GM18498 (cell line): ENCODE measurements at regions not wholly inside any gene's neighbourhood (a gene's known extent, or its start where the extent isn't known, plus 50 kb on each side); places are given as distances from the start of the nearest gene placed in this dataset.
"Not testable (repeated sequence)": the region's sequence is repeated elsewhere in the genome, so short reads cannot be mapped to it uniquely, and the experiment has no call there.

Experiments used
- ATAC-seq: cut with Tn5 transposase; IDR thresholded peaks from one replicate; pipeline ENCODE4 v1.9.1; 2021; ENCODE audit warnings: mild to moderate bottlenecking, moderate library complexity; ENCODE audit not compliant: unreplicated experiment

DNA sequence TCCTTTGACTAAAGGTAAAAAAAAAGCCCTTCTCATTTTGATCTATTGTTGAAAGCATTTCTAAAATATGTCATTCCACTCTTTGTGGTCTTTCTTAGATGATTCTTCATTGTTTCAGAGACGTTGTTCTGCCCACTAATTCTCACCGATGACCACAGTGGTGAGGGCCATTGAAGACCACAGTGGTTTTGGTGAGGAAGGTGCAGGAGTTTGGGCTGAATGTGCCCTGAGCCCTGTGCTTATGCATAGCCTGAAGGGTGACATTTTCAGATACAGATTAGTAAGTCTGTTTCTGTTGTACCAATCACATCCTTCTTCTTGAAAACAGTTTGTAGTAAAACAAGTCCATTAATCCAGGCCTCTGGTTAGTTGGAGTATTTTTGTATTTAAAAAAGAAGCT, 251.3 kb upstream of the ATP5MC3 start:
- no peak for ATAC-seq

DNA sequence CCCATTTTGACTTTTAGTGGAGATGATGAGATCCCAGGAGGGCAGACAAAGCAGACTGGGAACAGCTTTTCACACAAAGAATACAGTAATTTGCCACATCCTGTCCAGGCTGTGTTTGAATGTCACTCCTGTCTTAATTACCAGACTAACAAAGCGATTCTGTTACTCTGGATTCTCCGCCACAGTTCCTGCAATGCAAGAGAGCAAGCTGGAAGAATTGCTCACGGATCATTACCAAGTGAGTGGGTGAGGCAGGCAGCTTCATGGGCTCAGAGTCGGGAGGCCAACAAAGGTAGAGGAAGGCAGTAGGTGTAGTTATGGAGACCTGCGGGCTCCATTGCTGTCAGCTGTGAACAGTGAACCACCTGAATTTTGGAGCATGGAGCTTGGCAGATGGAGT, 250.5 kb upstream of the ATP5MC3 start:
- ATAC-seq, result no peak

DNA sequence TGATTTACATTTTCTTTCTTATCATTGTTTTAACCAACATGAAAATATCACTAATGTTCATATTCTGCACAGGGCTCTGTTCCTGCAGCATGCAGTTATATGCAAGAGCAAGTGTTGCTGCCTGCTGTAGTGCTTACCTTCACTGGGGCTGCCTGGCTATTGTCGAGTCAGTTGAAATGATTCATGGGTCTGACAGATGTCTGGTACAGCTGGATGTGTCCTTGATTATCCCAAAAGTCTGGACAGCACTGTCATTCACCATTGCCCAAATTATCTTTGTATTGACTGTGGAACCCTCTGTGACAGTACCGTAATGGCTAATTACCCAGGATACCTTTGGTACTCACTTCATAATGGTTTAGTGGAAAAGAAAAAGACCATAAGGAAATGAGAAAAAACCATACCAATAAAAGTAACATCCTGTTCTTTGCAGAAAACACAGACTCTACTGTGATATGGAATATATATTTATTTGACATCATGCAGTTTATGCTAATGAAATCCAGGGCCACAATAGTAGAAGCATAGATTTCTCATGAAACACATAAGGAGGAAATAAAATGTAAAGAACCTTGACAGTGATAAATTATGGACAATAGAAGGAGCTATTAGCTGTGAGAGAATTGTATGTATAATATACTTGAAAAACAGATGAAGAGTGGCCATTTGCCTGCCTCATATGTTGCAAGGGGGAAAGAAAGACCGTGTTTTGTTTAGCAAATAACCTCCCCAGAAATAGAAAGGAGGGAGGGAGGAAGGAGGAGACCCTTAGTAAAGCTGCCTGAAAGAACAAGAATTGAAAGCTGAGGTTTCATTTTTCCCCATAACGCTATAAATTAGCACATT, 249.8 kb upstream of the ATP5MC3 start:
- no peak for ATAC-seq

DNA sequence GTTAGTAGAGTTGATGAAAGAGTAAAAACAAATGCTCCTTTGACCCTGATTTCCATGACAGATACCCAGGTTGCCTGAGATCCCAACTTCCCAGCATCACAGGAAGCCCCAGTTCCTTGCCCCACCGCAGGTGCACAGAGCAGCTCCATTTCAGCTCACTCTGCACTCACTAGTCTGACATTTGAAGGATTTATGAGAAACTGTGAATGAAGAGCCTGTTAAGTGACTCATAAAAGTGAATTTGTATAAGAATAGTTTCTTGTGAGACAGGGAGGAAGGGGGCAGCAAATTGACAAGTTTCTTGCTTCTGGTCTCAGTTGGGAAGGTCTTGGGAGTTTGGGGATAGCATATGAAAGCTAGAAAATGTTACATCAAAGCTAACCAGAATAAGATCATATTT, 248.7 kb upstream of the ATP5MC3 start:
- no peak for ATAC-seq

DNA sequence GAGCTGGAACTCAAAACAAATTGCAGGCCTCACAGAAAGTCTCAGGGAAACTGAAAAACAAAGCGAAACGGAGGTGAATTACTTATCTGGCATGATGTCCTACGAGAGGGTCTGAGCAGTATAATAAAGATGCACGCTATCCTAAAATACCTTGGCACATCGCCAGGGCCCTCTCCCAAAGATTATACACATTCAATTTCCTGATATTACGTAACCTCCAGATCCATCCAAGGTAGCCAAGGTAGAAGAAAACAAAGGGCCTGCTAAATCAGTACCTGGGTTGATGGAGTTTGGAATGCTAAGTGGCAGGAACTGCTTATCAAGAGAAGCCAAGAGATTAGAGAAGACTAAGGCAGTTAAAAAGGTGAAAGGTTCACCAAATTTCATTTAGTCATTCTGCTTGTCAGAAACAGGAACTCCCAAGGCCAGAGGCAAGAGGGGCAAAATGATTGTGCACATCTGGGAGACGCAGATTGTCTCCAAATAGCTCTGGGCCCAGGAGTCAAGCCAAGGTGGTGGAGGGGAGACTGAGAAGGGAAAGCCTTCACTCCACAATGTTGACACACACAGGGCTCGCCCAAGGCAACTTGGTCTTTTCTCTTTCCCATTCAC, 236.8 kb upstream of the ATP5MC3 start:
- no peak for ATAC-seq

DNA sequence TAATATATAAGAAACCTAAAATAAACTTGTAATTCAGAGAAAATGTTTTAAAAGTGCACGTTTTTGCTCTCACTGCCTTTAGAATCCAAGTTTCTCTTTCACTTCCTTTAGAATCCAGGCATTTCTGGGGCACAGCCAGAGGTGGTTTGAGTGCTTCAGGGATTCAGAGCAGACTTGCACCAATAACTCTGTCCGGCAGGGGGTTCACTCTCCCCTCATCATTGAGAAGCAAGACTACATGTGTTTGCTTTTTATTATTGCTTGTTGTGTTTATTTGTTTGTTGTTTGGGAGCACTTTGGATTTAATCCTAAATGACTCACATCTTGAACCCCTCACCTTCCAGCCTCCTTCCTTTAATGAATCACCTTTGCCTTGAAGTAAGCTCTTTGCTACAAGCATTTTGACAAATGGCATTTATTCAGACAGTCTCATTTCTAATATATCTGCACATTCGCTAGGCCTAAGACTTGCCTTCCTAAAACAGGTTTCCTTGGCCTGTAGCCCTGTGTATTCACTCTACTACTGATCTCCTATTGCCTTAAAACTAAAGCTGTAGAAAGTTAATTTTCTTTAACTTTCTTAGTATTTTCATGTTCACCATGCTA, 233.5 kb upstream of the ATP5MC3 start:
- ATAC-seq, result peak; percentile 68

DNA sequence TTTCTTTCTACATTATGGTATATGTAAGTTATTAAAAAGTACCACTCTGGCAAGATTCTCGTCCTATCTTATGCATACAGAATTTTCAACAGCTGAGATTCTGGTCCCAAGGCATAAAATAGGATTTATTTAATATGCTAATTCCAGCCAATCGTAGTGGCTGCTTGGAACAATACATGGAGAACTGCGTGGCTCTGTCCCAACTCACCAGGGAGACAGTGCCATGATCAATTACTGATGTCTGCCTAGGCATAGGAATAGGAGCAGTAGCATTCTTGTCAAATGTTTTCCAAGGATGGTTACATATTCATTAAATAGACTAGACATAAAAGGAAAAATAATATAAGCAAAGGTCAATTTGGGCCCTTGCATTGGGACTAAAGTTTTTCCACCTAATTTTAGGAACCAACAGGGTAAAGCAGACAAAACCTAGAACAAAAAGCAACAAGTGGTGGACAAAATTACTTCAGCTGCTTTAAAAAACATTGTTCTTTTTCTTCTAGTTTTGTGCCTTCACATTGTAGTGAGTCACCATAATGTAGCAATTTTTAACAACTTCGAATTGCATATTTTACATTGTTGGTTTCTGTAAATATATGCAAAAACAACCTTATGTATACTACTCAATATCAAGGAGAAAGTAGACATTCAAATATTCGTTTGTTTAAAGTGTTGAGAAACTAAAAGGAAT, 232.8 kb upstream of the ATP5MC3 start:
- ATAC-seq, result no peak

DNA sequence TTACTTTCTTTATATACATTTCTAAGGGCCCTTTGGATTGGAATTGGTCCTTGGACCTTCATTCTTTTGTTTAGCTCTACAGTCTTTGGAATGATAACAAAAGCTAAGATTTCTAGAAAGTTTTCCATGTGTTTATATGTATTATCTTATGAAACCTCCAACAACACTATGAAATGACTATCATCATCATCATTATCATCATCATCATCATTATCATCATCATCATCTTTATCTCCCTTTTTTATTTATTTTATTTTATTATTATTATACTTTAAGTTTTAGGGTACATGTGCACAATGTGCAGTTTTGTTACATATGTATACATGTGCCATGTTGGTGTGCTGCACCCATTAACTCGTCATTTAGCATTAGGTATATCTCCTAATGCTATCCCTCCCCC, 229.4 kb upstream of the ATP5MC3 start:
- not testable (repeated sequence) for ATAC-seq

DNA sequence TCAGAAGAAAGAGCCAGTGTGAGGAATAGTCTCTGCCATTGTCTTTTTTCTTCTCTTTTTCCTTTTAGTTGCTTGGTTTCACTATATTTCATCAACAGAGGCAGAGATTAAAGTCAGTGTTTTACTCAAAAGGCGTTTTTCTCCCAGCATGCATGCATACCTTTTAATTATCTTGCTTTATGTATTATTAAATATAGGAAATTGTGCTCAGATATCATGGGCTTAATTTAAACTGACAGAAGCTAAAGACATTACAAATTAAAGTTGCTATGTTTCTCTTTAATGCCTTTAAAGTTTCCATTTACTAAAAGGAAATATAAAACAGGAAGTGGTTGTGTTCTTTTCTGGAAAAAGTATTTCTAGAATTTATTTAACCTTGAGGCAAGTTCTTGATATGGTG, 223.3 kb upstream of the ATP5MC3 start:
- ATAC-seq, result no peak

DNA sequence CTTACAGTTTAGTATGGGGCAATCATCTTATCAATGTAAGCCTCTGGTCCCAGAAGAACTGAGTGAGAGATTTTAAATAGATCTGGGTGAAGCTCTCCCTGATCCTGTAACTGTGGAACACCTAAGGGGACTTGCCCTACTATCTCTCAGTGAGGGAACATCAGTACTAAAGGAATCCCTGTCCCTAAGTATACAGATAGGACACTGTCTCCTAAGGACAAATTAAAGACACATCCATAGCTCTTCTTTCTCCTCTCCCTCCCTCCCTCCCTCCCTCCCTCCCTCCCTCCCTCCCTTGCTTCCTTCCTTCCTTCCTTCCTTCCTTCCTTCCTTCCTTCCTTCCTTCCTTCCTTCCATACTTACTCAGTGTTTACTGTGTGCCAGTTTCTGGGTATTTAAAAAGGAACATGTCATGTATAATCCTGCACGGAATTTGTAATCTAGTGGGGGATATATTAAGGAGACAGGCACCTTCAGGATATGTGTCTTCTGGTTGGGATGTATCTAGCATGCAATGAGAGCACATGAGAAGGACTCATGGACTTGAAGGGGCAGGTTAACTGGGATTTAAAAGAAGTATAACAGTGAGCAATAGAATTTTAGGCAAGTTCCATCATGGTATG, 222.2 kb upstream of the ATP5MC3 start:
- ATAC-seq, result no peak

DNA sequence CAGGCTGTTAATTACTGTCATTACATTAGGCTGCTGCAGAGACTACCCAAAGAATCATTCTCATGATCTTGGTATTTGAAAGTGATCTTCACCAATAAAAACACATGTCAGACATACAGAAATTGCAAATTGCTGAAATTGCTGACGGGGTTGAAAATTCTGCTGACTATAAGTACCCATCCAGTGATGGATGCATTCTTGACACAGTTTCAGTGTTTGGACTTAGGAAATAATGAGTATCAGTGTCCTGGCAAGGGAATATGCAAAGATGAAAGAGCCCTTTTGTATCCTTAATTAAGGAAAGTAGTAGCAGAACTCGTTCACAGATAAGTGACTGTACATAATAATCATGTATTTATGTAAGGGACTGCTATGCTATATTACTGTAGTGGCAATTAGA, 221.1 kb upstream of the ATP5MC3 start:
- no peak for ATAC-seq

DNA sequence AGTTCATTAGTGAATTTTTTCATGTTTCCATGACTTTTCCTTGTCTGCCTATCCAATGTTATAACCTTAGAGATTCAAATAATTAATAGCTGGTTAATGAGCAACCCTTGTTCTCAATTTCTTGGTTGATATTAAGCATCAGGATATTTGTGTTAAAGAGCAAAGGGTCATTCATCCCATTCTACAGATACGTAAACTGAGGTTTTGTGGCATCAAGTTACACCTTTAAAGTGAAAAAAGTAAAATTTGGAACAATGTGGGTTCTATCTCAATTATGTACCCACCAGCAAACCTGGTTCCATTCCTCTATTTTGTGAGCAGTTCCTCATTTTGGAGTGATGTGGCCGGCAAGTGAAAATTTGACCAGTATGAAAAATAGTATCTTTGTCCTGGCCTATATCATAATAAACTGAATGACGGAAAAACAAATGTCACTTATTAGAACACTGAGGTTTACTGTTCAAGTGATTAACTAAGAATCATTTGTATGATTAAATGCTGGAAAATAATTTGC, 220.5 kb upstream of the ATP5MC3 start:
- no peak for ATAC-seq

DNA sequence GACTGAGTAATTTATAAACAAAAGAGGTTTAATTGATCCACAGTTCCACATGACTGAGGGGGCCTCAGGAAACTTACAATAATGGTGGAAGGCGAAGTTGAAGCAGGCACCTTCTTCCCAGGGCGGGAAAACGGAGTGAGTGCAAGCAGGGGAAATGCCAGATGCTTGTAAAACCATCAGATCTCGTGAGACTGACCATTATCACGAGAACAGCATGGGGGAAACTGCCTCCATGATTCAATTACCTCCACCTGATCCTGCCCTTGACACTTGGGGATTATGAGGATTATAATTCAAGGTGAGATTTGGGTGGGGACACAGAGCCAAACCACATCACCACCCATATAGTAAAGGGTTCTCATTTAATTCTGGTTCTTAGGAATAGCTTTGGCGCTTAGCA, 219.5 kb upstream of the ATP5MC3 start:
- ATAC-seq, result no peak

DNA sequence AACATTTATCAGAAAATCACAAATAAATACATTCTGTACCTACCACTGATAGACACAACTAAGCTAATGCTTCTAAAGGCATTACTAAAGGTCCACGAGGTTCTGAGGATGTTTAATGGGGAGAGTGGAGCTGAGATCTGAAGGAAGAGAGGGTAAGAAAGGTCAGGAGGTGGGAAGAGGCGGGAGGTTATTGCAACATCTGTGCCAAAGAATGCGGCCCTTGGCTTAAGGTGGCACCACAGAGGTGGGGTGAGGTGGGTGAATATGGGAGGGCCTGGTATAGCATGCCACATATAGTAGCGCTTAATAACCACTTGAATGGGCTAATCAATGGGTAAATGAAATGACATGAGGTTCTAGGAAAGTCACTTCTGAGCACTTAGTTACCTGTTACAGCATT, 217.8 kb upstream of the ATP5MC3 start:
- no peak for ATAC-seq

DNA sequence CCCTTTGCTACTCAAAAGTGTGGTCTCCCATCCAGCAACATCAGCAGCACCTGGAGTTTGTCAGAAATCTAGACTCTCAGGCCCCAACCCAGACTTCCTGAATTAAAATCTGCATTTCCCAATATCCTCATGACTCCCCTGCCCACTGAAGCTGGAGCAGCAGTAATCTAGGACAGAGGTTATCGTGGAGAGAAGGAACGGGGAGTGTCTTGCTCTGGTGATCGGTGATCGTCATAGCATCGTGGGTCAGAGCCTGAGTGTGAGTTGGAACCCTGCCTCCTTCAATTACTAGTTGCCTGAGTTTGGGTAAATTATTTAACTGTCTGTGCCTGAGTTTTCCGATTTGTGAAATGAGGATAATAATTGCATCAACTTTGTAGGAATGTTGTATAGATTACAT, 217.3 kb upstream of the ATP5MC3 start:
- ATAC-seq, result no peak

DNA sequence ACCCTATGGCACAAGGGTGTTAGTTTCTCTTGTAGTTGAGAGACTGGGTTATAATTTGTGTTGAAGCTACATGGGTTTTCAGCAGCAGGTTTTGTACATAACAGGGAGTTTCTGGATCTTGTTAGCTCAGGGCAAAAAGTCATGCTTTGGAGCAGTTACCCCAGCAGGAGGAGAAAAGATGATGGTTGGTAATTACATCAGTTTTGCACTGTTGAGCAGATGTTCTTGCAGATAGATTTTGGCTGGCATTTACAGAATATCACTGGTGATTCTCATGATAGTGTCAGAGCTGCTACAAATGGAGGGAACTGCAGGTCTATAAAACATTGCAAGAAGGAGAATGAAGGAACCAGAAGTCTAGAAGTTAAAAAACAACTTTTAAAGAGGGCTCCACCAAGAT, 215.2 kb upstream of the ATP5MC3 start:
- ATAC-seq, result no peak

DNA sequence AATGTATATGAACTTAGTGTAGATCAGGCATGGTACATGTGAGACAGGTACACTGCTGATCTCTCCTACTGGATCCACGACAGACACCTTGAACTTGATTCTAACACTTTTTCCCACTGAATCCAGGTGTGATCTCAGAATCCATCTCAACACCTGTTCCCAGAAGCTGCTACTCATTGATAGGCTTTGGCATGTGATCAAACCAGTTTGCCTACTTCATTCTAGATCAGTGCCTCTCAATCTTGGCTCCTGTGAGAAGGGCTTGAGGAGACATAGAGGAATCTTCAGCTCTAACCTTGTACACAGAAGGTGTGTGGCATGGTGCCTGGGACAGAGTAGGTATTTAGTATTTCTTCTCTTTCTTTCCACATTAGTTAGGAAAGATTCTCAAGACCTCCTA, 212.3 kb upstream of the ATP5MC3 start:
- ATAC-seq, result no peak

DNA sequence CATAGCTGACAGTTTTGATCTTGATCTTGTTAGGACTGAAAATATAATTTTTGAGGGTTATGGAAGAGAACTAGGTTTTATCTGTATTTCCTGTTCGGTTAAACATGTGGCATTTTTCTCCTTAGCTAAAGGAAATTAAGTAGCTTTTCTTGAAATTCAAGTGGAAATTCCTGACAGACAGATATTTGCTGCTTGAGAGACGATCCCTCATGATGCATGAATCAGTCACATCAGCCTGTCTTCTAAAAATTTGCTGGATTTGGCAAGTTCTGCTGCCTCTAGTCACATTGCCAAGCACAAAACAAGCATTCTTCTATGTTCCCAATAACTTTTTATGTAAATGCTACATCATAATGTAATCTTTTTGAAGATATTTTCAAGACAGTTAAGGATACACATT, 201.8 kb upstream of the ATP5MC3 start:
- ATAC-seq, result no peak

DNA sequence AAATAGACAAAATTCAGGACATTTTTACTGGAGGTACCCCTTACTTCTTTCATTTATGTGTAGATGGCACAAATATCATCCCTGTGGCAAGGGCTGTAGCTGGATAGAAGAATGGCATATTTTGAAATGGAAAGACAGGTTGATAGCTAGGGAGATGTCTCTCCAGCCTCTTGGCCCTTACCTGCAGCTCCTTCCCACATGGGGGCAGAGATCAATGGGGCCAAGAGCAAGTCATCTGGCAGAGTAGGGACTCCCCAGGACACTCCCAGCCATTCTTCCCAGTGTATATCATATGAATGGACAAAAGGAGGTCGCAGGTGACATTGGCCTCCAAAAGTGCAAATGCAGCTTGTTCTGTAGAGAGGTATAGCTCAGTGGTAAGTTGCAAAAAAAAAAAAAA, 192.2 kb upstream of the ATP5MC3 start:
- no peak for ATAC-seq

DNA sequence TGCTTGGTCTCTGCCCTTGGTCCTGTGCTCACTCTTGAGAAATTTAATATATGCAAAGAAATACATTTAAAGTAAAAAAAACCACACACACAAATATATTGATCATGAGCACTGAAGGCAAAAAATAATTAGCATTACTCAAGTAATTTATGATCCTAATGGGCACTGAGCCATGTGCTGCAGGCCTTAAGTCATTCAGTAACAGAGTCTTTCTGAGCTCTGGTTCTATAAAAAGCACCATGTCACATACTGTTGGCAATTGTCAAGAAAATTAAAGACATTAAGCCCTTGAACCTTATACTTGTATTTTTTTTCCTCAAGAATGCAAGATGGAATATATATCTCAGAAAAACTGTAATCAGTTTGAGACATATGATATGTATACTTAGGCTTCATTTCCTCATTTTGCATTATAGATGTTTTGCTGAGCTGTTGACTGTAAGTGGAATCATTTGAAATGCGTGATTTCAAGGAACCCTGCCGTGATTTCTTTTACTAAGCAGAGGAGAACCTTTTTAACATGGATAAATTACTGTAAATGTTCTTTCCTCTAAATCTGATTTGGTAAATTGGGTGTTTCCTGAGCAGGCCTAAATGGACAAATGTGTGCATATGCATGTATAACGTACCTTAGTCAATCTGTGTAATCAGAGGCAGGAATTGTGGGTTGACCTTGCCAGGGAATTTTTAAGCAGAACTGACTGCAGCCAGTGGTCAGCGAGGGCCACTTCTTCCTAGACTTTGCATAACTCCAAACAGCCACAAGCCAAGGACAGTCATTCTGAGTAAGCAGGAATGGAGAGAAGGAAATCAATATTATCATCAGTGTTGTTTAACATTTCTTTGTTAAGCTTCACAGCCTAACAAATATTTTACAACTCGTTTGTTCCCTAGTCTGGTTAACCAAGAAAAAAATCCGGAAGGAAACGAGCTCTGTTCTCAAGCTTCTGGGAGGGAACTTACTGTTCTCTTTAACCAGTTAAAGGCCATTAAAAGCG, 191.5 kb upstream of the ATP5MC3 start:
- ATAC-seq, result no peak
